HG03135 (cell line): ENCODE measurements at regions not wholly inside any gene's neighbourhood (a gene's known extent, or its start where the extent isn't known, plus 50 kb on each side); places are given as distances from the start of the nearest gene placed in this dataset.

Source experiments
- ATAC-seq: cut with Tn5 transposase; IDR thresholded peaks from one replicate; pipeline ENCODE4 v1.9.1; 2021; ENCODE audit warnings: mild to moderate bottlenecking, moderate library complexity; ENCODE audit not compliant: unreplicated experiment

- no peak for ATAC-seq
These were observed 1189.9 kb downstream of the UQCRFS1 start for GRCh38 chr19:28023064-28023463.

- no peak for ATAC-seq
These were observed 1190.4 kb downstream of the UQCRFS1 start for GRCh38 chr19:28022506-28022905.

GRCh38 chr19:28021259-28022185 lies 1191.4 kb downstream of the UQCRFS1 start:
- no peak for ATAC-seq

GRCh38 chr19:28020619-28021258 lies 1192.2 kb downstream of the UQCRFS1 start:
- ATAC-seq, result no peak

GRCh38 chr19:28019901-28020300 lies 1193.0 kb downstream of the UQCRFS1 start:
- ATAC-seq, result no peak

GRCh38 chr19:28019371-28019770 lies 1193.6 kb downstream of the UQCRFS1 start:
- no peak for ATAC-seq

GRCh38 chr19:28018499-28018898 lies 1194.5 kb downstream of the UQCRFS1 start:
- ATAC-seq, result no peak

GRCh38 chr19:28014615-28015405 lies 1198.1 kb downstream of the UQCRFS1 start:
- ATAC-seq, result no peak

GRCh38 chr19:28012361-28012760 lies 1200.6 kb downstream of the UQCRFS1 start:
- ATAC-seq, result no peak

- ATAC-seq, result no peak
These were observed 1202.3 kb downstream of the UQCRFS1 start for GRCh38 chr19:28010656-28011055.

GRCh38 chr19:28009696-28010095 lies 1203.3 kb downstream of the UQCRFS1 start:
- ATAC-seq, result no peak

- no peak for ATAC-seq
These were observed 1204.3 kb downstream of the UQCRFS1 start for GRCh38 chr19:28008695-28009094.

GRCh38 chr19:28003543-28003942 lies 1209.4 kb downstream of the UQCRFS1 start:
- ATAC-seq, result no peak

GRCh38 chr19:27997069-27997468 lies 1215.9 kb downstream of the UQCRFS1 start:
- ATAC-seq, result no peak

- ATAC-seq, result no peak
These were observed 1219.1 kb downstream of the UQCRFS1 start for GRCh38 chr19:27993619-27994570.

GRCh38 chr19:27986299-27986698 lies 1226.7 kb downstream of the UQCRFS1 start:
- no peak for ATAC-seq

GRCh38 chr19:27975419-27976005 lies 1237.4 kb downstream of the UQCRFS1 start:
- ATAC-seq, result no peak

GRCh38 chr19:27974082-27974513 lies 1238.9 kb downstream of the UQCRFS1 start:
- no peak for ATAC-seq

GRCh38 chr19:27972291-27973040 lies 1240.5 kb downstream of the UQCRFS1 start:
- ATAC-seq, result no peak
